ENCODE measurements at regions not wholly inside any gene's neighbourhood (a gene's known extent, or its start where the extent isn't known, plus 50 kb on each side); places are given as distances from the start of the nearest gene placed in this dataset.

DNA sequence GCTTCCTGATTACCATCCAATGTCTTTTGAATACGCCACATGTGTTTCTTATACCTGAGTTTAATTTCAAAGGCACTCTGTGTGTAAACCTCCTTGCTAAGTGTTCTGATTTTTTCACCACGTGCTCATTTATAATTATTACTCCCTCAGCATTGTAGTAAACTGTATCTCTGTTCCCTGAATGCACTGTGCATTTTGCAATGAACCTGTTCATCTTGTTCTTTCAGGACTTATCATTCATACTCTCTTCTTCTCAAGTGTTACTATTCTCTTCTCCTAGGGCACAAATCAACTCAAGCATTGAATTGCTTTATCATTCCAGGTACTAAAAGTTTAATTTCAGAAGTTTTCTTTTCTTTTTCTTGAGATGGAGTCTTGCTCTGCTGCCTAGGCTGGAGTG lies 383.4 kb upstream of the TRIB2 start:
- H3K4me3 ChIP-seq: no peak overlapping the region
- H3K36me3 ChIP-seq (ENCODE audit: low read depth, missing control alignments): no peaks in the 10 kb centered on the region
- no peak overlapping the region for H3K27ac ChIP-seq
- 59 to 61% methylated on average over 2 of the region's 2 CpGs for WGBS, 2 donors
- TF ChIP-seq, protein P1, sequence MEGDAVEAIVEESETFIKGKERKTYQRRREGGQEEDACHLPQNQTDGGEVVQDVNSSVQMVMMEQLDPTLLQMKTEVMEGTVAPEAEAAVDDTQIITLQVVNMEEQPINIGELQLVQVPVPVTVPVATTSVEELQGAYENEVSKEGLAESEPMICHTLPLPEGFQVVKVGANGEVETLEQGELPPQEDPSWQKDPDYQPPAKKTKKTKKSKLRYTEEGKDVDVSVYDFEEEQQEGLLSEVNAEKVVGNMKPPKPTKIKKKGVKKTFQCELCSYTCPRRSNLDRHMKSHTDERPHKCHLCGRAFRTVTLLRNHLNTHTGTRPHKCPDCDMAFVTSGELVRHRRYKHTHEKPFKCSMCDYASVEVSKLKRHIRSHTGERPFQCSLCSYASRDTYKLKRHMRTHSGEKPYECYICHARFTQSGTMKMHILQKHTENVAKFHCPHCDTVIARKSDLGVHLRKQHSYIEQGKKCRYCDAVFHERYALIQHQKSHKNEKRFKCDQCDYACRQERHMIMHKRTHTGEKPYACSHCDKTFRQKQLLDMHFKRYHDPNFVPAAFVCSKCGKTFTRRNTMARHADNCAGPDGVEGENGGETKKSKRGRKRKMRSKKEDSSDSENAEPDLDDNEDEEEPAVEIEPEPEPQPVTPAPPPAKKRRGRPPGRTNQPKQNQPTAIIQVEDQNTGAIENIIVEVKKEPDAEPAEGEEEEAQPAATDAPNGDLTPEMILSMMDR (IDR thresholded peaks at IDR 0.05): no peak
- no peak for TF ChIP-seq POLR2A (IDR thresholded peaks at IDR 0.05)
- no peaks in the 10 kb centered on the region for H3K27me3 ChIP-seq
- H3K9me3 ChIP-seq: no peaks in the 10 kb centered on the region
- intact Hi-C loops (cut with DNase I; ENCODE audit: low total_unique reads): no loop called here
- H3K4me1 ChIP-seq: no peaks in the 10 kb centered on the region
- no peak for DNase-seq

DNA sequence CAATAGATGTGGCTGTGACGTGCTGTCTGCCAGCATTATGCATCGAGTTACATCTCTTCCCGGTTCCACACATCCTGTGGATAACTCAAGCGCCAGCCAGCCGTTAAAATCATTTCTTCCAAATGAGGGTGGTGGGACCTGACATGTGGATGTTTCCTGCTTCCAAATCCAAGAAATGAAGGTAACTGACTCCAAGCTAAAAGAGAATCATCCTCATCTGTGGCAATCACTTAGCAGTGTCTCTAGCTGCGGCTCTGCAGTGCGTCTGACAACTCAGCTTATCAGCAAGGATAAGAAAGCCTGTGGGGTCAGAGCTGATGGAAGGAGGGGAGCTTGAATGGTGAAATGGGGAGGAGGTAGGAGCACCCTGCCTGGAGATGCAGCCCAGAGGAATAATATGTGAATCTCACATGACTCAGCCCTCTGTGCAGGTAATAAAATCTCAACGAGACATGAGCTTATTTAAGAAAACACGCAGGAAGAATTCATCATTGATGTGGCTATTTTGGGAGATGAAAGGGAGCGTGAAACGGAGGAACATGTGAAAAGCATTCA lies 382.2 kb upstream of the TRIB2 start:
- Histone ChIP-seq H3K27me3 (no peaks in the 10 kb centered on the region), H3K9me3 (no peaks in the 10 kb centered on the region), H3K4me3 (no peak overlapping the region), H3K27ac (no peak overlapping the region), H3K4me1 (no peaks in the 10 kb centered on the region), H3K36me3 (ENCODE audit: low read depth, missing control alignments) (no peaks in the 10 kb centered on the region)
- intact Hi-C loops (cut with DNase I; ENCODE audit: low total_unique reads): no loop called here
- 79 to 91% methylated on average over 11 of the region's 11 CpGs for WGBS, 2 donors
- DNase-seq: no peak
- TF ChIP-seq, protein P1 (IDR thresholded peaks at IDR 0.05): no peak
- no peak for TF ChIP-seq POLR2A (IDR thresholded peaks at IDR 0.05)

DNA sequence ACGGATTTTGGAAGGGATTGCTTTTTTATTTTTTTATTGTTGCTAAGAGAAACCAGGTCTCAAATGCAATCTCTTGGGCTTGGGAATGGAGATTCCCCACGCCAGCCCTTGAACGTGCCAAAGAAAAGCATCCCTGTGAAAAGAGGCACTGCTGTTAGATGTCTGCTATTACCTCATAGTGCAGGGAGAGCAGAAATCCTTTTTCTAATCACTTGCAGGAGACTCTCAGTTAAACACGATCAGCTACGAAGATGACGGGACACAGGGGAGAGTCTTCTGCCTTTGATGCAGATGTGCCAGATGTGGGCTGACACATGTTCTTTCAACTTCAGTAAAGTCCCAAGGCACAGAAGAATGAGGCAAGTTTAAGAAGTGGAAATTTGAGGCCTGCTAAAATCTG lies 381.6 kb upstream of the TRIB2 start:
- no peak overlapping the region for H3K27ac ChIP-seq
- H3K9me3 ChIP-seq: no peaks in the 10 kb centered on the region
- no peaks in the 10 kb centered on the region for H3K36me3 ChIP-seq (ENCODE audit: low read depth, missing control alignments)
- no peak for DNase-seq
- intact Hi-C loops (cut with DNase I; ENCODE audit: low total_unique reads): no loop called here
- H3K27me3 ChIP-seq: no peaks in the 10 kb centered on the region
- 79% methylated on average over 6 of the region's 6 CpGs for WGBS, 2 donors
- no peaks in the 10 kb centered on the region for H3K4me1 ChIP-seq
- no peak overlapping the region for H3K4me3 ChIP-seq
- TF ChIP-seq, protein P1 (IDR thresholded peaks at IDR 0.05): no peak
- TF ChIP-seq POLR2A (IDR thresholded peaks at IDR 0.05): no peak

DNA sequence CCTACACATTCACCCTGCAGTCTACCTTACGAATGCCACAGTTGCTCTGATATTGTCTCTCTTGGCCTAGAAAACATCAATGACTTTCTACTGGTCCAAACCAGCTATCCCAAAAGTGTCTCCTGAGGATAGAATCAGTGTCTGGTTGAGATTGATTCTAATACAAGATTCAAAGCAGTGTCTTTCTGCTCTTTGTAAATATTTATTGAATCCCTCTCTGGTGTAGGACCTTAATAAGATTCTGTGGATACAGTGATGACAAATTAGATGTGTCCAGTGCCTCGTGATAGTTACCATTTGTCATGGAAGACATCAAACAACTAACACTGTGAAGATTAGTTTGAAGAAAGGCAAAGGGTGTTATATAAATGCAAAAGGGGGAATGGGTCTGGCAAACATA lies 380.7 kb upstream of the TRIB2 start:
- 93 to 94% methylated on average over 2 of the region's 2 CpGs for WGBS, 2 donors
- no peaks in the 10 kb centered on the region for H3K9me3 ChIP-seq
- no peaks in the 10 kb centered on the region for H3K27me3 ChIP-seq
- H3K4me1 ChIP-seq: no peaks in the 10 kb centered on the region
- intact Hi-C loops (cut with DNase I; ENCODE audit: low total_unique reads): no loop called here
- H3K27ac ChIP-seq: no peak overlapping the region
- no peak for DNase-seq
- H3K36me3 ChIP-seq (ENCODE audit: low read depth, missing control alignments): no peaks in the 10 kb centered on the region
- no peak overlapping the region for H3K4me3 ChIP-seq
- no peak for TF ChIP-seq POLR2A (IDR thresholded peaks at IDR 0.05)
- TF ChIP-seq, protein P1 (IDR thresholded peaks at IDR 0.05): no peak

DNA sequence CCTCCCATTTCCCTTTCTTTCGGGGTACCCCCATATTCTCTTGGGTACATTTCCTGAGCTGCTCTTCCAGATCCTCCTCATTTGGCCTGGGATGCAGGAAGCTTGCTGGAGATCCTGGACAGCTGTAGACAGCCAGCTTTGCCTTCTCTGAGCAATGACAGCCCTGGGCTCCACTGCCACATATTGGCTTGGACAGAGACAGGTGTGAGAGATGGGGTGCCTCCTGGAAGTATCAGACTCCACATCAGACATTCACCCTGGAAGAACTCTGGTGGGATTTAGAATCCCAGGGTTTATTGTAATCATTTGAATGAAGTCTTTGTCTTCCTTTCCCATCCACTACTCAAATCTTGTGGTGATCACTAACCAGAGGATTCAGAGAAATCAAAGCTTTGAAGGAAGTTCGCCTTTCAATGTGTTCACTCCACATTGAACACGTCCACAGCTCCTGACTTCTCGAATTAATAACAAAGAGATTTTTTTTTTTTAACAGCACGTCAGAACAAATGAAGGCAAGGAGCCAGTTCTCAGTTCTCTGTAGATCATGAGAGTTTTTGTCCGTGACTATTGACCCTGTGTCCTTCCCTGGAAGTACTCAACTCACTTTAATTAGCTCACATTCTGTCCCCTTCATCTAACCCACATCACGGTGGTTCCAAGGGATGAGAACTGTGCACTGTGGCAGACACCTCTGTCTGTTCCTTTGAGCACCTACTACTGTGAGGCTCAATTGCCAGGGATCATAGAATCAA lies 377.6 kb upstream of the TRIB2 start:
- no peaks in the 10 kb centered on the region for H3K27me3 ChIP-seq
- no peak overlapping the region for H3K27ac ChIP-seq
- no peak overlapping the region for H3K4me3 ChIP-seq
- 65 to 66% methylated on average over 7 of the region's 7 CpGs for WGBS, 2 donors
- no peaks in the 10 kb centered on the region for H3K36me3 ChIP-seq (ENCODE audit: low read depth, missing control alignments)
- TF ChIP-seq, protein P1 (IDR thresholded peaks at IDR 0.05): no peak
- no peak for TF ChIP-seq POLR2A (IDR thresholded peaks at IDR 0.05)
- no peaks in the 10 kb centered on the region for H3K4me1 ChIP-seq
- no peak for DNase-seq
- intact Hi-C loops (cut with DNase I; ENCODE audit: low total_unique reads): no loop called here
- H3K9me3 ChIP-seq: no peaks in the 10 kb centered on the region
